ENCODE measurements at regions not wholly inside any gene's neighbourhood (a gene's known extent, or its start where the extent isn't known, plus 50 kb on each side); places are given as distances from the start of the nearest gene placed in this dataset.

GRCh38 chr5:148909040-148909439, 82.6 kb downstream of the ADRB2 start:
- Mint-ChIP-seq H3K9me3 (no peaks in the 10 kb centered on the region), H3K4me1 (peaks cover 6% of the 10 kb centered on the region), H3K4me3 (no peak overlapping the region), H3K27me3 (peaks cover 4% of the 10 kb centered on the region), H3K27ac (no peak overlapping the region), H3K36me3 (no peaks in the 10 kb centered on the region)
- no peak for DNase-seq

DNA sequence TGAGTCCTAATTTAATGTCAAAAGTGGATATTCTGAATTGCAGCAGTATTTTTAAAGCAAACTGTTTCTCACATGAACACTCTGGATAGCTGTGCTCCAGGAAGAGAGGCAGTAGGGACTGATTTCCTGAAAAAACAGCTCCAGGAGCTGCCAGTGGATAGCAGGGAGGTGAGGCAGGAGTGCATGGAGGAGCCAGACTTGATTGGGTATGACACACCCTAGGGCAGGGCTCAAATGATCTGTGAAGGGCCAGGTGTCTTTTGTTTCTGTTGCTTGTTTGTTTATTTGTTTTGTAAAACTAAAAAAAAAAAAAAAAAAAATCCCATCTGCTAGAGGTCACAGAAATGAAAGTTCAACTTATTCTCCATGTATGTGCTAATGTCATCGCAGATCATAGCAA, 83.4 kb downstream of the ADRB2 start:
- no peaks in the 10 kb centered on the region for H3K36me3 Mint-ChIP-seq
- H3K27me3 Mint-ChIP-seq = peaks cover 4% of the 10 kb centered on the region
- H3K4me1 Mint-ChIP-seq = peaks cover 6% of the 10 kb centered on the region
- H3K4me3 Mint-ChIP-seq = no peak overlapping the region
- no peaks in the 10 kb centered on the region for H3K9me3 Mint-ChIP-seq
- H3K27ac Mint-ChIP-seq = no peak overlapping the region
- no peak for DNase-seq

DNA sequence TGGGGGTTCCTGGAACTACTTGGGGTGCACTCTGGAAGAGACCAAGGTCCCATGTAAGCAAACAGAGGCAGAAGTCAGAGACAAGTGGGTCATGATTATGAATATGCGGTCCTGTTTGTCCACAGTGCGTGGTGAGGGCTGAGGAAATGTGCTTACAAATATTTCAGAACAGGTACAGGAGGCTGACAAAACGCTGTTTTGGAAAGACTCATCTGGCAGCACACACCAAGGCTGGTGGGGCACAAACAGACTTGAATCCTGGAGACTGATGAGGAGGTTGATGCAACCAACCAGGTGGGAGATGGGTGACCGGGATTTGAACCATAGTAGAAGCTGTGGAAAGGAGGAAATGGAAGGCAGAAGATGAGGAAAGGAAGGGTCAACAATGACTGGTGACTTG, 83.8 kb downstream of the ADRB2 start:
- Mint-ChIP-seq H3K4me1 (peaks cover 6% of the 10 kb centered on the region), H3K9me3 (no peaks in the 10 kb centered on the region), H3K4me3 (no peak overlapping the region), H3K27ac (no peak overlapping the region), H3K36me3 (no peaks in the 10 kb centered on the region), H3K27me3 (peaks cover 4% of the 10 kb centered on the region)
- no peak for DNase-seq

DNA sequence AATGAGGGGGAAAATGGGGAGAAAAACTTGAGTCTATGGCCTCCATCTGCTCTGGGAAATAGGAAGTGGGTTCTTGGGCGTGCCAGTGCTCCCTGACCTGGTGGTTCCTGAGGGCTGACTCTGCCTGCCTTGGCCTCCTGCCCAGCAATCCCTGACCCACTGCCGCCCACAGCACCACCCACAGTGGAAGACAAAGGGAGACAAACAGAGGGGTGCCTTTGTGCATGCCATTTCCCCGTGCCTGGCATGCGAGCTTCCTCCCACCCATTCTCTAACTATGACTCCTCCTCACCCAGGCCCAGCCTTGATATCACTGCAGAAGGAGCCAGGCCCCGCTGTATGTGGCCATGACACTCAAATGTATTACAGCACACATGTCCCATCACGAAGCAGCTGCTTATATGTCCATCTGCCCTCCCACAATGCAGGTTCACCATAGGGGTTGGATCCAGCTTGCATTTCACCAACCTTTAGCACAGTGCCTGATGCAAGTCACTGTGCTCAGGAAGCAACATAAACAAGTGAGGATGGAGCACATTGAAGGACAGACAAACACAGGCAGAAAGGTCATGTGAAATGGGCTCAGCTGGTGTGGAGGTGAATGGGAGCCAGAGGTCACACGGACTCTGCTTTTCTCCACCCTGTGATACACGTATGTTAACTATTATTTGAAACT, 84.4 kb downstream of the ADRB2 start:
- H3K27me3 Mint-ChIP-seq = peaks cover 4% of the 10 kb centered on the region
- no peak overlapping the region for H3K27ac Mint-ChIP-seq
- no peak overlapping the region for H3K4me3 Mint-ChIP-seq
- DNase-seq = no peak
- H3K36me3 Mint-ChIP-seq = no peaks in the 10 kb centered on the region
- H3K9me3 Mint-ChIP-seq = no peaks in the 10 kb centered on the region
- peaks cover 6% of the 10 kb centered on the region for H3K4me1 Mint-ChIP-seq

GRCh38 chr5:148911386-148911785, 85.0 kb downstream of the ADRB2 start:
- H3K27ac Mint-ChIP-seq = no peak overlapping the region
- peaks cover 4% of the 10 kb centered on the region for H3K27me3 Mint-ChIP-seq
- no peak overlapping the region for H3K4me3 Mint-ChIP-seq
- no peaks in the 10 kb centered on the region for H3K36me3 Mint-ChIP-seq
- peaks cover 6% of the 10 kb centered on the region for H3K4me1 Mint-ChIP-seq
- no peaks in the 10 kb centered on the region for H3K9me3 Mint-ChIP-seq
- no peak for DNase-seq

DNA sequence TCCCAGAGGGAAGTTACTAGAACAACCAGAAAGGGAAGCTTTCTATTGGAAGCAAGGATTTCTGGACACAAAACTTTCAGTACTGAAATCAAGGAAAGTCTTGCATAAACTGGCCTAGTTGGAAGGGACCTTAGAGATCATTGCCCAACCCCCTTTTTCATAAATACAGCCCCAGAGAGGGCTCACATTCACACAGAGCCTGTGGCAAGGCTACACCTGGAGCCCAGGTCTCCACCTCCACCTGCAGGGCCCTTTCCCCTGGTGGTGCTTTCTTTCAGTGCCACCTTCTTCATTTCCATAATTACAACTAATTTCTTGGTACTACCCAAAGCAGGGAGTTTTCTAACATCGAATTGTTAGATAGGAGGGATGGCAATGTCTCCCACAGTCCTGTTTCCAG, 85.7 kb downstream of the ADRB2 start:
- no peak for DNase-seq
- H3K4me3 Mint-ChIP-seq = no peak overlapping the region
- no peaks in the 10 kb centered on the region for H3K36me3 Mint-ChIP-seq
- H3K27ac Mint-ChIP-seq = no peak overlapping the region
- H3K4me1 Mint-ChIP-seq = peaks cover 3% of the 10 kb centered on the region
- peaks cover 4% of the 10 kb centered on the region for H3K27me3 Mint-ChIP-seq
- H3K9me3 Mint-ChIP-seq = no peaks in the 10 kb centered on the region

DNA sequence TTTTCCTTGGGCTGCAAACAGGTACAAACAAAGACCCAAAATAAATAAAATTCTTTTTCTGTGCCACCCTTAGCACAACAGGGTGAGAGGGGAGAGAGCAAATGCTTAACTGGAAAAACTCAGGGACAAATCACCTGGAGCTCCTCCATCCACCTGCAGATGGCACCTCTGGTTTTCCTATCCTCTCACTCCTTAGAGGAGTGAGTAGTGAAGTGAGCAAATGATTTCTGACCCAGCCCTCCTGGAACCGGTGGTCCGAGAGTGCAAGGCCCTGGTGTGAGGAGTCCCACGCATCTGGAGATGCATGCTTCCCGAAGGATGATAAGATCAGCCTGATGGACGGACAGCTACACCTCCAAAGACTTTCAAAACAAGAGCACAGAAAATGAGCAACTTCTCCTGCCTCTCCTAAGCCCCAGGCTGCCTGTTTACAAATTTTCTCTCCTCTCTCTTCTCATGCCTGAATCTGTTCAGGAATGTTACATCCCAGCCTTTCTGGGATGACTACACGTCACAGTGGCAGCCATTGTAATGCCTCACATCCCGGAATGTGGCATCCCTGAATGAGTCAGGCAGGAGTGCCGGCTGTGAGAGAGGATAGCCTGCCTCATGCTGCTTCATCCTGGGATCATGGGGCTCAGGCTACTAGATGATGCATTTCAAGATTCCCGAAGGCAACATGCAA, 86.4 kb downstream of the ADRB2 start:
- peaks cover 4% of the 10 kb centered on the region for H3K27me3 Mint-ChIP-seq
- H3K4me3 Mint-ChIP-seq = no peak overlapping the region
- H3K27ac Mint-ChIP-seq = no peak overlapping the region
- H3K4me1 Mint-ChIP-seq = peaks cover 3% of the 10 kb centered on the region
- H3K36me3 Mint-ChIP-seq = no peaks in the 10 kb centered on the region
- H3K9me3 Mint-ChIP-seq = no peaks in the 10 kb centered on the region
- no peak for DNase-seq

DNA sequence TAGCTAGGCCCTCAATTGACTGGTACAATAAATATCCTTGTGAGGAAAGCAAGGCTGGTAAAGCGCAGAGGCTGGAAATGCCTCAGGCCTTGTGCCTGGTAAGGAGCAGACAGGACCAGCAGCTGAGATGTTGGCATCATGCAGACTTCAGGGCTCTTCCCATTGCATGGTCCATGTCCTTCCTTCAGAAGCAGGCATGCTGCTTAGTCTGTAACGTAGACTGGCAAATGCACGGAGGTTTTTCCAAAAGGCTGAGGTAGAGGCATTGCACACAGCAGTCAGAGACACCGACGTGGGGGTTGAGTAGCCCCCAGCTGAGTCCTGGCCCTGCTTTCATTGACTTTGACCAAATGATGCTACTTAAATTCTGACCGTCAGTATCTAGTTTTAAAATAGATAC, 87.1 kb downstream of the ADRB2 start:
- Mint-ChIP-seq H3K9me3 (no peaks in the 10 kb centered on the region), H3K4me3 (no peak overlapping the region), H3K36me3 (no peaks in the 10 kb centered on the region), H3K27me3 (peaks cover 4% of the 10 kb centered on the region), H3K27ac (no peak overlapping the region), H3K4me1 (peaks cover 3% of the 10 kb centered on the region)
- no peak for DNase-seq

DNA sequence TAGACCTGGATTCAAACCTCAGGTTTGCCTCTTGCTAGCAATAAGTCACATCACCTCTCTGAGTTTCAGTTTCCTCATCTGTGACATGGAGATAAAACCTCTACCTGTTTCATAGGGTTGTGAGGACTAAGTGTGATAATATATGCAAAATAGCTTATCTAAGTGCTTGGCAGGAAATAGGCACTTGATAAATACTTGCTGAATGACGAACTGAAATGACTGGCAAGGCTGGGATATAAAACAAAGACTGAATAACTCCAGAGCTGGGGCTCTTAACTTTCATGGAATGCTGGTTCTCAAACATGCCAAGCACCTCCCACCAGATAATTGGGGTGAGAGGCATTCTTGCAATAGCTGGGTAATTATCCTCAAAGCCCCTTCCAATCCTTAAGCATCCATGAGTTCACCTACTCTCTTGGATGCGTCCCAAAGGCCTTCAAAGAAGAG, 87.6 kb downstream of the ADRB2 start:
- DNase-seq = no peak
- Mint-ChIP-seq H3K9me3 (no peaks in the 10 kb centered on the region), H3K27me3 (peaks cover 4% of the 10 kb centered on the region), H3K27ac (no peak overlapping the region), H3K36me3 (no peaks in the 10 kb centered on the region), H3K4me1 (peaks cover 3% of the 10 kb centered on the region), H3K4me3 (no peak overlapping the region)

DNA sequence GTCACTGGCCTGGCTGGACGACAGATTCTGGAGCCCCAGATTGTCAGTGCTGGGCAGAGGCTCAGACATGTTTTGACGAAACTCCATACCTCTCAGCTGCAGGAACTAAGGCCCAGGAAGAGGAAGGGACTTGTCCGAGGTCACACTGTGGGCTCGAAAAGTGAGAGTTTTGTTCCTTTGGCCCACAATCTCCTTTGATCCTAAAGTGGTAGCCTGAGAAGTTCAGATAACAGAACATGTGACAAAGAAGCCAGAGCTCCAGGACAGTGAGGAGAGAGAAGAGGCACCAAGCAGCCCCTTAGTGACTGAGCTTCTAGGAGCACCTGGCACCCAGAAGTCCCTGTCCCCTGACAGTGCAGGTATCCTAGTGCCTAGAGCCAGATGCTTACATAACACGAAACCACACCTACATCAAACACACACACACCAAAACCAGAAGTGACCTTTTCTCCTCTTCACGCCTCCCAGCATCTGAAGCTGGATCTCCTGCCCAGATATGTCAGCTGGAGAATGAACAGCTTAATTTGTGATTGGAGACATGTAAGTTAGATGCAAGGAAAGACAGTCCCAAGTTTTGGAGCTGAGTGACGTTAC, 88.9 kb downstream of the ADRB2 start:
- Mint-ChIP-seq H3K4me3 (no peak overlapping the region), H3K9me3 (no peaks in the 10 kb centered on the region), H3K36me3 (no peaks in the 10 kb centered on the region), H3K27me3 (peaks cover 2% of the 10 kb centered on the region), H3K27ac (no peak overlapping the region), H3K4me1 (peaks cover 3% of the 10 kb centered on the region)
- no peak for DNase-seq

GRCh38 chr5:148920646-148921288, 94.4 kb downstream of the ADRB2 start:
- no peaks in the 10 kb centered on the region for H3K36me3 Mint-ChIP-seq
- DNase-seq = no peak
- H3K27me3 Mint-ChIP-seq = peaks cover 25% of the 10 kb centered on the region
- no peaks in the 10 kb centered on the region for H3K4me1 Mint-ChIP-seq
- no peaks in the 10 kb centered on the region for H3K9me3 Mint-ChIP-seq
- no peak overlapping the region for H3K4me3 Mint-ChIP-seq
- no peak overlapping the region for H3K27ac Mint-ChIP-seq

DNA sequence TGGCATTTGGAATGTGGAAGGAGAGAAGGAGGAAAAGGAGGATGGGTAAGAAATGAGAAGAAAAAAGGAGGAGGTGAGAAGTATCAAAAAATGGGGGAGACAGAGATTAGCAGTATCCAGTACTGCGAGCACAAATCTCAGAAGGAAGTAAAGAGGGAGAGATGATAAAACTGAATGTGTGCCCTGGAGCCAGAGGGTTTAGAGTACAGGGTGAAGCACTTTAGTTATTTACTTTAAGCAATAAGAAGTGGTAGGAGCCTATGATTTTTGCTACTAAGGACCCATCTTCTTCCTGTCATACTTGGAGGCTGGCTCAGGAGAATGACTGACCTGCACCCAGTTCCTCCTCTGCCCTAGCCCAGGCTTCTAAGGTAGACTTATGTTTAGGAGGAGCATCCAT, 94.9 kb downstream of the ADRB2 start:
- H3K4me1 Mint-ChIP-seq = no peaks in the 10 kb centered on the region
- H3K27me3 Mint-ChIP-seq = peaks cover 25% of the 10 kb centered on the region
- no peak overlapping the region for H3K27ac Mint-ChIP-seq
- no peaks in the 10 kb centered on the region for H3K9me3 Mint-ChIP-seq
- no peak for DNase-seq
- no peak overlapping the region for H3K4me3 Mint-ChIP-seq
- no peaks in the 10 kb centered on the region for H3K36me3 Mint-ChIP-seq

GRCh38 chr5:148922606-148923005, 96.2 kb downstream of the ADRB2 start:
- no peak overlapping the region for H3K27ac Mint-ChIP-seq
- peaks cover 25% of the 10 kb centered on the region for H3K27me3 Mint-ChIP-seq
- H3K4me1 Mint-ChIP-seq = no peaks in the 10 kb centered on the region
- H3K9me3 Mint-ChIP-seq = no peaks in the 10 kb centered on the region
- H3K4me3 Mint-ChIP-seq = no peak overlapping the region
- H3K36me3 Mint-ChIP-seq = no peaks in the 10 kb centered on the region
- DNase-seq = no peak

DNA sequence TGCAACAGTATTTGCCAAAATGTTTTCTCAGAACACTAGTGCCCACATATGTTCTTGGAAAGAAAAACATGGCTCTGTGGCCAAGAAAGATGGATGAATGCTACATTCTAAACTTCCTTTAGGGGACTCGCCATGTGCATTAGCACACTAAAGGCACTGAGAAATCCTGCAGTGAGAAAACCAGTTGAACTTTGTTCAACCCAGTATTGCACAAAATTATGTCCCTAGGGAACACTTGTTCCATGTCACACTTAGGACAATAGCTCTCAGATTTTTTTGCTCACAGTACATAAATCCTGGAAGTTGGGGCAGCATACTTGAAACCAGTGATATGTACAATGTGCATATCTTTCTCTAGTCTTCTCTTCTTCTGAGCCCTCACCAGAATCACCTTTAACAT, 96.6 kb downstream of the ADRB2 start:
- Mint-ChIP-seq H3K27me3 (peaks cover 25% of the 10 kb centered on the region), H3K36me3 (no peaks in the 10 kb centered on the region), H3K27ac (no peak overlapping the region), H3K9me3 (no peaks in the 10 kb centered on the region), H3K4me3 (no peak overlapping the region), H3K4me1 (no peaks in the 10 kb centered on the region)
- no peak for DNase-seq

DNA sequence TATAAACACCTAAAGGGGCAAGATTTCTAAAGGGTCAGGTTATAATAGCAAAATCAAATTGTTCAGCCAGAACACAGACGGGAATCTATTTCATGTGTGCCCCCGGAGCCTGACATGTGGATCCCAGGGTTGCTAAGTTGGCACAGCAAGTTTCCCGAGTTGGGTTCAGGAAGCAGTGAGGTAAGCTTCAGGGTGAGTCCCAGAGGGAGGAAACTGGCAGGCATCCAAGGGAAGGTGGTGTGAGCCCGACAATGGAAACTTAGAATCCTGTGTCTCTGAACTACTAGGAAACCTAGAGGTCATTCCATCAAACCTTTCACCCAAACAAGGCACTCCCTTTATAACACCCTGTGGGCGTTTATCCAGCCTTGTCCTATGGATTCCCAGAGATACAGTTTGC, 98.4 kb downstream of the ADRB2 start:
- Mint-ChIP-seq H3K4me1 (no peaks in the 10 kb centered on the region), H3K27me3 (peaks cover 25% of the 10 kb centered on the region), H3K9me3 (no peaks in the 10 kb centered on the region), H3K27ac (no peak overlapping the region), H3K36me3 (no peaks in the 10 kb centered on the region), H3K4me3 (no peak overlapping the region)
- DNase-seq = no peak

Data from activated naive CD8-positive, alpha-beta T cell treated with anti-CD3 and anti-CD28 coated beads for 36 hours (primary cell).